Aorta (tissue), 5 donors: ENCODE measurements at regions not wholly inside any gene's neighbourhood (a gene's known extent, or its start where the extent isn't known, plus 50 kb on each side); places are given as distances from the start of the nearest gene placed in this dataset.

Experiments
- ATAC-seq: fragments of 200-7000 bp; cut with Tn5 transposase; one replicate; pipeline ENCODE4 v1.9.1; 2022; ENCODE audit warnings: moderate library complexity; ENCODE audit not compliant: low FRiP score
- DNase-seq, 2 donors: peaks; one replicate each; pipeline ENCODE4 v3.0.0-alpha.2; 2020
- H3K27ac ChIP-seq, 2 donors: one replicate each; pipeline ENCODE4 v1.5.1; 2013; ENCODE audit warnings: low read length in 2 of 2, mild to moderate bottlenecking in 2 of 2, moderate library complexity in 2 of 2, control low read depth in 1 of 2, inconsistent platforms in 1 of 2, low read depth in 1 of 2
- H3K27me3 ChIP-seq, 2 donors: one replicate each; pipeline ENCODE4 v1.6.1; 2013; ENCODE audit warnings: control low read depth in 1 of 2, low read length in 1 of 2, mild to moderate bottlenecking in 1 of 2, moderate library complexity in 1 of 2; ENCODE audit not compliant: insufficient read depth in 2 of 2, control insufficient read depth in 1 of 2
- H3K36me3 ChIP-seq, 2 donors: one replicate each; pipeline ENCODE4 v1.6.1; 2013; ENCODE audit warnings: control low read depth in 1 of 2, low read length in 1 of 2, mild to moderate bottlenecking in 1 of 2; ENCODE audit not compliant: insufficient read depth in 2 of 2, control insufficient read depth in 1 of 2
- H3K4me1 ChIP-seq, 2 donors: one replicate each; pipeline ENCODE4 v1.6.1; 2013; ENCODE audit warnings: low read length in 2 of 2, control low read depth in 1 of 2, mild to moderate bottlenecking in 1 of 2, moderate library complexity in 1 of 2; ENCODE audit not compliant: insufficient read depth in 2 of 2, control insufficient read depth in 1 of 2
- H3K4me3 ChIP-seq, 2 donors: one replicate each; pipeline ENCODE4 v1.5.1; 2013; ENCODE audit warnings: low read length in 2 of 2, control low read depth in 1 of 2, mild to moderate bottlenecking in 1 of 2
- H3K9me3 ChIP-seq: one replicate; pipeline ENCODE4 v1.6.1; 2013; ENCODE audit warnings: mild to moderate bottlenecking, low read length; ENCODE audit not compliant: control insufficient read depth
- WGBS, 2 donors: extraction: QIAGEN DNeasy Blood & Tissue Kit; methylation state at CpG; one replicate each; pipeline ENCODE4 v1.1.7; 2013; 5-methylcytosine and 5-hydroxymethylcytosine counted together
- intact Hi-C, 2 donors: fragments of 100-400 bp; cut with DNase I; formaldehyde crosslinking; loops; one replicate each; pipeline versions ENCODE4 v1.14.2 to v1.15.0; 2022
- donor health status: healthy with polysubstance abuse.
- donor health status: Bipolar disorder and iron deficiency.
- donor health status: DM: no; HTN: no; CAD: no.
- donor health status: DM: no; HTN: no; CAD: no.
- donor health status: DM: yes; HTN: yes; CAD: no.

DNA sequence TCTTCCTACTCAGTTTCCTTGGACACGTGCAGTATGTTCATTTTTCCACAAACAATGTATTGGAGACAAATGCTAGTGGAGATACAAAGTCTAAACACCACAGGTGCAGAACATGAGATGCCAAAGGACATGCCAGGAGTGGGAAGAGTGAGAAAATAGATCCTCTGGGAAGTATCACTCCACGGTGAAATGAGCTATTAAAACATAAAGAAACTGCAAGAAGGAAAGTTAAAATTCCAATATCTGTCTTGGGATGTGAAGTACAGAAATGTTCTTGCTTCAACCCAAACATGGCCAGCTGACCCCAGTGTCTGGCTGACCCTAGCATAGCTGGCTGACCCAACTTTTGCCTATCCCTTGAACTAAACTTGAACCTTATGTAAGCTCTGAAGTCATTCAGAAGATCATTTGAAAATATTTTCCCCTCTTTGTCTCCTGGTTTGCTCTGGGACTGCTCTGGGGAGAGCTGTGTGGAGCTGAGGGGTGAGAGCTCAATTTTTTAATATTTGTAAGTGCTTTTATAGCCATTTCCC lies 59.5 kb downstream of the FZD1 start:
- WGBS, 2 donors, result 84 to 92% methylated on average over 2 of the region's 2 CpGs
- Histone ChIP-seq H3K4me1 (peaks cover 0 to 2% of the 10 kb centered on the region in 2 donors), H3K27me3 (no peaks in the 10 kb centered on the region), H3K9me3 (no peaks in the 10 kb centered on the region), H3K4me3 (no peak overlapping the region), H3K36me3 (no peaks in the 10 kb centered on the region), H3K27ac (no peak overlapping the region)
- intact Hi-C loops, result no loop called here
- DNase-seq (no peak), ATAC-seq (no peak)

DNA sequence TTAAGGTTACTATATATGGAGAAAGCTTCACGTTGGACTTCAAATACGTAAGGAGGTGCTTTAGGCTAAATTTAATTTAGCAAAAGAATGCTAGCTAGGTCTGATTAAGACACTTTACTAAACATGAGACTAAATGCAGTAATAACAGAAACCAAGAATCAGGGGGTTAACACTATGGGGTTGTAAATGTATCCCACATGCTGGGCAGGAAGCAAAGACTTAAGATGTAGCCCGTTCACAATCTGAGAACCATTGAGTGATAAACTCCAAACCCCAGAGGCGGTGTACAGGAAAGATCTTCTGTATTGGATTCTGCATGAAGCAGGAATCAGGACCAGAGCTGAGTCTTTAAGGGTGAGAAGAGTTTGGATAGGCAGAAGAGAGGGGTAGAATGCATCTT lies 60.4 kb downstream of the FZD1 start:
- intact Hi-C loops, result no loop called here
- Histone ChIP-seq H3K27me3 (no peaks in the 10 kb centered on the region), H3K36me3 (no peaks in the 10 kb centered on the region), H3K27ac (no peak overlapping the region), H3K9me3 (no peaks in the 10 kb centered on the region), H3K4me1 (peaks cover 0 to 2% of the 10 kb centered on the region in 2 donors), H3K4me3 (no peak overlapping the region)
- no peak for ATAC-seq
- 60 to 61% methylated on average over 4 of the region's 4 CpGs for WGBS, 2 donors
- no peak for DNase-seq

DNA sequence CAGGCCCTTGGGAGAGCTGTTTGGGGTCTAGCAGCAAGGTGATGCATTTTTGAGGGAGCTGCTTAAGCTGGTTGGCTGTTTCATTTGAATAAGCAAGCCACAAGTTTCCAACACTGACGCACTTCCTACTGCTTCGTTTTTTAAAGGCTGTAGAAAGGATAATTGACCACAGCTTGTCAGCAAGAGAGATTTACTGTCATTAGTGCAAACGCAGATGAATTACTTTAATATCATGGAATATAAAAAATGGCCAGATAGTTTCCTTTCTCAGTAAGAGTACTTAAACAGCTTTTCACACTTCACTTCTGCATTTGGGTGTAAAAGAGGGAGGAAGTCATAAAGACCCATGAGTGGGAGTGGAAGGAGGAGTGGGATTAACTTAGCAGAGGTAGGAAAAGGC lies 61.5 kb downstream of the FZD1 start:
- H3K27me3 ChIP-seq, result no peaks in the 10 kb centered on the region
- WGBS, 2 donors, result 62 to 70% methylated on average over 3 of the region's 3 CpGs
- intact Hi-C loops, result no loop called here
- peaks cover 3% of the 10 kb centered on the region in 2 donors for H3K4me1 ChIP-seq
- no peaks in the 10 kb centered on the region for H3K36me3 ChIP-seq
- H3K9me3 ChIP-seq, result no peaks in the 10 kb centered on the region
- ATAC-seq (no peak), DNase-seq (no peak)
- no peak overlapping the region for H3K4me3 ChIP-seq
- no peak overlapping the region for H3K27ac ChIP-seq

DNA sequence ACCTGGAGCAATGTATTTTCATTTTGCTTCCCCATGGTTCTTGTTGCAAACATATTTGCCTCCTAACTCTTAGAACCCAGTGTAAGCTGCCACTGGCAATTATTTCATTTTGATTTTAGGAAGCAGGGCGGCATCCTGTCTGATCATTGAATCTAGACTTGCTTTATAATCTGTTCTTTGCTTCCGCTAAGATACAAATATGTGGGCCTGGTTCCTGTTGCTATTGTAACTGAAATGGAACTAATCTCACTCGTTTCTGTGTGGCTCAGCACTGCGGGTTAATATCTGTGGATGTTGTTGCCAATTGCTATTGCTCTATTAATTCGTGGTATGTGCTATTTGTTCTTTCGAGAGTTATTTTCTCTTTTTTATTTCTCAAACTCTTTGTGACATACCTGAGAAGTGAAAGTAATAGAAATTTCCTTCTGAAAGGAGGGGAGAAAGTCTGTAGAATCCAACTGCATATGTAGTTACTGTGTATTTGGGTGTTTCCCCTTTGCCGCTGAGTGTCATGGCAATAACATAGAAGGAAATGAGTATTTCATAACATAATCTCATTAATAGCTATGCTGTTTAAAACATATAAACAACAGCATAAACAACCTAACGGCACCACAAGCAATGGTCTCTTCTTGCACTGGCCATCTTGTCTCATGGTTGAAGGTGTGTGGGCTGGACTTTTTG lies 62.4 kb downstream of the FZD1 start:
- H3K36me3 ChIP-seq, result no peaks in the 10 kb centered on the region
- ATAC-seq, result no peak
- no peak overlapping the region for H3K4me3 ChIP-seq
- intact Hi-C loops, result no loop called here
- 67 to 84% methylated on average over 8 of the region's 8 CpGs for WGBS, 2 donors
- peaks cover 3% of the 10 kb centered on the region in 2 donors for H3K4me1 ChIP-seq
- no peak for DNase-seq
- H3K27me3 ChIP-seq, result no peaks in the 10 kb centered on the region
- H3K27ac ChIP-seq, result no peak overlapping the region
- no peaks in the 10 kb centered on the region for H3K9me3 ChIP-seq

DNA sequence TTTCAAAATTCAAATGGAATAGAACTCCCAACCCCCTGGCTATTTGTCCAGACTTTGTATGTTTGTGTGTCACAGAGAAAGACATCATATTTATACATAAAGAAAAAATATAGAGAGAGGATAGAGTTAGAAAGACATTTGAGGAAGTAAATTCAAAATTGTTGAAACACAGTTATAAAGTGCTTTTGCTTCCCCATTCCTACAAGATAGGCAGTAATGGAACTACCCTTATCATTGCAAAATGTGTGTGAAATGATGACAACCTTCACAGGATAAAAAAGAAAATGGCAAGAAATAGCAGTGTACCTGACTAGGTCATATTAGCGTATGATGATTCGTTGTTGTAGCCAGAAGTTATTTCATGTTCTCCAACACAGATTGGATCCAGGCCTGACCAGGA lies 63.1 kb downstream of the FZD1 start:
- Histone ChIP-seq H3K36me3 (no peaks in the 10 kb centered on the region), H3K27me3 (no peaks in the 10 kb centered on the region), H3K9me3 (no peaks in the 10 kb centered on the region), H3K4me3 (no peak overlapping the region), H3K4me1 (peaks cover 3% of the 10 kb centered on the region in 2 donors), H3K27ac (no peak overlapping the region)
- intact Hi-C loops, result no loop called here
- no peak for DNase-seq
- no peak for ATAC-seq
- 96 to 97% methylated on average over 2 of the region's 2 CpGs for WGBS, 2 donors

DNA sequence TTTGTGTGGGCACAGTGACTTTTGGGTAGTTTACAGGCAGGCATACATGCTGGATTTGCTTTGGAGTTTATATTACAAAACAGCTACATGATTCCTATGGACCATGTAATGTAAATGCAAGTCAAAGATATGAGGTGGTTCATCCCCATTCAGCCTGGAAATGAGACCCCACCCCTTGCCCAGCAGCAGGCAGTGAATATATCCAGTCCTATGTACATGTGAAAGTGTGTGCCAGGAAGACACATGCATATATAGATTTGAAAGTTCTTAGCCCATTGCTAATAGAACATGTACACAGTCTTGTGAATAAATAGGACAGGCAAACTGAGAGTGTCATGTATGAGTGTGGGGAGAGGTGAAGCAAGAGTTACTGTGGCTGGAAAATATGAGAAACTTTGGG lies 65.3 kb downstream of the FZD1 start:
- intact Hi-C loops, result no loop called here
- H3K4me3 ChIP-seq, result no peak overlapping the region
- ATAC-seq (no peak), DNase-seq (no peak)
- no peaks in the 10 kb centered on the region for H3K27me3 ChIP-seq
- H3K27ac ChIP-seq, result no peak overlapping the region
- no peaks in the 10 kb centered on the region for H3K9me3 ChIP-seq
- H3K36me3 ChIP-seq, result no peaks in the 10 kb centered on the region
- peaks cover 3% of the 10 kb centered on the region in 2 donors for H3K4me1 ChIP-seq

DNA sequence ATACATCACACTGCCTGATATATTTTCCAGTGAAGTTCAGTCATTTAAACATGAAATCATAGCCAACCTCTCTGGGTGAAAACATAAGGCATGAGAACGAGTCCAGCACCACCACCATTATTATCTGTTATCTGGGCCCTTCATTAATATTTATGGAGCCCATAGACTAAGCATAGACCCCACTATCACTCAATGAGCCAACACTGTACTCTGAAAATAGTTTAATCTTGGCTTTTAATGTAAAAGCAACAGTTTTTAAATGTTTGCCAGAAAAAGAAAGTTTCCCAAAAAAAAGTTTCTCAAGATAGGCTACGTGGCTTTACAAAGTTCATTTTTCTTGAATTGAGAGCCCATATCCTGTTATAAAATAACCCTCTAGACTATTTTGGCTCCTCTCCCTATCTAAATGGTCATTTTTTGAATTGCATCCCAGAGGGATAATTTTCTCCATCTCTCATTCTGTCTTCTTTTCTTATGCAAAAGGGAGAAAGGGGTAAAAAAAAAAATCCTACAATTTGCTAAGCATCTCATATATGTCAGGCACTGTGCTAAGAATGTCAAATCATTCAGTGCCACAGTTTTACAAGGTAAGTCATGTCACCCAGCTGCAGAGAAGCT lies 66.1 kb downstream of the FZD1 start:
- Histone ChIP-seq H3K4me1 (peaks cover 2 to 3% of the 10 kb centered on the region in 2 donors), H3K9me3 (no peaks in the 10 kb centered on the region), H3K27me3 (no peaks in the 10 kb centered on the region), H3K27ac (peak overlapping the region in 1 of 2 donors; percentile 33), H3K36me3 (no peaks in the 10 kb centered on the region), H3K4me3 (no peak overlapping the region)
- peak; percentile 56 for ATAC-seq
- 2 to 6% methylated on average over 2 of the region's 2 CpGs for WGBS, 2 donors
- intact Hi-C loops, result no loop called here
- DNase-seq, result no peak

DNA sequence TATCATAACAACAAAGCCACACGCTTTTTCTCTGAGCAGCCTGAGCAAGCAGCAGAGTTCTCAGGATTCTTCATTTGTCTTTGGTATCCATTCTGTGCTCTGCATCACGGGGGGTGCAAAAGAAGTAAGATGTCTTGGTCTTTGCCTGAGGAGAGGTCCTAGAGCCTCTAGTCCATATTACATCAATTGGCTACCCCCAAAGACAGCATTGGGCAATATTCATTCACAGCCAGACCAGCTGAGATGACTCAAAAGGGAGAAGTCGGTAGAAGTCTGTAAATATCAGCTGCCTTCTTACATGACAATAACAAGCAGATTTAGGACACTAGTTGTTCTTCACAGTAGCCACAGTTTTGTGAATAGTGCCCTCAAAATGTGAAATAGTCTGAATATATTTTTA lies 66.6 kb downstream of the FZD1 start:
- H3K27me3 ChIP-seq, result no peaks in the 10 kb centered on the region
- H3K4me3 ChIP-seq, result no peak overlapping the region
- no peaks in the 10 kb centered on the region for H3K9me3 ChIP-seq
- ATAC-seq (peak; percentile 72), DNase-seq (no peak)
- intact Hi-C loops, result no loop called here
- H3K27ac ChIP-seq, result peak overlapping the region in 1 of 2 donors; percentile 33
- WGBS, 2 donors, result 8 to 15% methylated on average over 3 of the region's 3 CpGs
- H3K4me1 ChIP-seq, result peaks cover 2 to 3% of the 10 kb centered on the region in 2 donors
- no peaks in the 10 kb centered on the region for H3K36me3 ChIP-seq

DNA sequence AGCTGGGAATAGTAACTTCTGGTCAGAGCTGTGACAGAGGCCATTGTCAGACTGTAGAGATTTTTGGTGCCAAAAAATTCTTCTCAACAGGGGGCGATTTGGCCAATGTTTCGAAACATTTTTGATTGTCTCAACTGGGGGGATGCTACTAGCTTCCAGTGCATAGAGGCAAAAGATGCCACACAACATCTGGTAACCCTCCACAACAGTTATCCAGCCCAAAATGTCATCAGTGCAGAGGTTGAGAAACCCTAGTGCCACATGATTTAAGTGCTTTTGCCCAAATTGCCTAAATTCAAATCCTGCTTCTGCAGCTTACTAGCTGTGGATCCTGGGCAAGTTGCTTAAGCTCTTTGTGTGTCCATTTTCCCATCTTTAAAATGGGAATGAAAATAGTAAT lies 71.9 kb downstream of the FZD1 start:
- H3K27ac ChIP-seq, result no peak overlapping the region
- no peak overlapping the region for H3K4me3 ChIP-seq
- intact Hi-C loops, result no loop called here
- no peaks in the 10 kb centered on the region for H3K27me3 ChIP-seq
- DNase-seq (no peak), ATAC-seq (no peak)
- 98% methylated on average over 2 of the region's 2 CpGs for WGBS, 2 donors
- H3K4me1 ChIP-seq, result no peaks in the 10 kb centered on the region
- no peaks in the 10 kb centered on the region for H3K9me3 ChIP-seq
- H3K36me3 ChIP-seq, result no peaks in the 10 kb centered on the region
